NOMO-1 treated with dmso at 0.1 percent for 144 hours (cell line): ENCODE measurements at regions not wholly inside any gene's neighbourhood (a gene's known extent, or its start where the extent isn't known, plus 50 kb on each side); places are given as distances from the start of the nearest gene placed in this dataset.
"Not testable (repeated sequence)": the region's sequence is repeated elsewhere in the genome, so short reads cannot be mapped to it uniquely, and the experiment has no call there.

Experiments
- DNase-seq: peaks from one replicate; lab custom pipeline; 2025; ENCODE audit not compliant: unreplicated experiment; lab: John Stamatoyannopoulos, UW

DNA sequence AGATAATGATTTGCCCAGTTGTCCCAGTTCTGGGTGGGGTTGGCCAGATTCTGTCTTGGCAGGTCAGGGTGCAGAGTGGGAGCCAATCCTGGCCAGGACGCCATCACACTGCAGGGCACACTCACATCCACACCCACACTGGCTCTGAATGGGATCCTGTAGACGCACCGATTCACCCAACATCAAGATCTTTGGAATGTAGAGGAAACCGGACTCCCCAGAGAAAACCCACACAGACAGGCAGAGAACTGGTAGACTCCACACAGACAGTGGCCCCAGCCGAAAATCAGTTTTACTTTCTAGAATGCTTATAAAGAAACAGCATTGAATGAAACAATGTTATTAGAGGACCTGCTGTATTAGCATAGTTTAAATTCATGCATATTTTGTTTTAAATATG lies 343.1 kb upstream of the DAB2 start:
- no peak for DNase-seq

DNA sequence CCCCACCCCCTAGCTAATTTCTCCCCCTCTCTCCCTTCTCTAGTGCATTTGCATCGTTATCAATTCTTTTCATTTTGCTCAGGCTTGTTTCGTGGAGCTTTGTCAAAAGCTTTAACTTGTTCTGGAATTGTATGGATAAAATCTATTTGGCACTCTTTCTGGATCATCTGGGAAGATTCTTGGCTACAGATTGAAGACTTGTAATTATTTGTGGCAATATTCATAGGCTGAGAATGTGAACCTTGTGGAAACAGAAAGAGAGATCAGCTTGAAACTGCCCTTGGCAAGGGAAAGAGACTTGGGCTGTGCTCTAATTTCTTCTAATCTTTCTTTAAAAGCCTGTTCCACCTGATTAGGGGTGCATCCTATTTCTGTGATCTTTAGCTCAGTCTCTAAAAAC lies 340.6 kb upstream of the DAB2 start:
- DNase-seq = no peak

DNA sequence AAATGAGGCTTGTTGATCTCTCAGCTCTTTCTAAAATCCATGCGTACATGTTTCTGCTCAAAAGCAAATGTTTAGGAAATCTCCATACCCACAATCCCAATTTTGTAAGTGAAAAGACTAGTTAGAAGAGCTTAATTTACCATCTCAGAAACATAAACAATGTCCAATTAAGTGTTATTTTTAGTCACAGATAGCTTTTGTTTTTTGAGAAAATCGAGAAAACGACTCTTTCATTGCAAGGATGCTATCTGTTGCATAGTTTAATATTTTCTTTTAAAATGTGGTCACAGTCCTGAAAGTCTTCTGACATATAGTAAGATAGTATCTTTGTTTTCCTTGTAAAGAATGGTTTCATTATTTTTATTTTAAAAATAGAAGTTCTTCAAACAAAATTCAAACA lies 338.0 kb upstream of the DAB2 start:
- DNase-seq = no peak

DNA sequence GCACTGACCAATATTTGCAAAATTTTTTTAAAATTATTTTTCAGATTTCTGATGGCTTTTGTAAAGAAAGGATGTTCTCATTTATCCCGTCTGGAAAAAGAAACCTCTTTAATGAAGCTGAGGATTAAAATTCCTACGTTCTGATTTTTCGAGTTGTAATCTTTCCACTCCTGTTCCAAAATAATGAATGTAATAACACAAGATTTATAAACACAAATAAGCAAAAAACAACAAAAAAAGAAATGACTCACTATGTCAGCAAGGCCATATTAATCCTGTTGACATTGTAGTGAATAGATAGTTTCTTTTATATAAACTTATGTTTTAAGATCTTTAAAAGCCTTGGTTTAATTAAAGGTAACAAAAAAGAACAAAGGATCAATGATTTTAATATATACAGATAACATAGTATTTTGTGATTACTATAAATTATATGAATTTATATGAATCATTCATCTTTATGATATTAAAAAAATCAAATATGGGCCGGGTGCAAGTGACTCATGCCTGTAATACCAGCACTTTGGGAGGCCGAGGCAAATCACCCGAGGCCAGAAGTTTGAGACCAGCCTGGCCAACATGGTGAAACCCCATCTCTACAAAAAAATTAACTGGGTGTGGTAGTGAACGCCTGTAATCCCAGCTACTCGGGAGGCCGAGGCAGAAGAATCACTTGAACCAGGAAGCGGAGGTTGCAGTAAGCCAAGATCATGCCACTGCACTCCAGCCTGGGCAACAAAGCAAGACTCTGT lies 336.6 kb upstream of the DAB2 start:
- DNase-seq = no peak

DNA sequence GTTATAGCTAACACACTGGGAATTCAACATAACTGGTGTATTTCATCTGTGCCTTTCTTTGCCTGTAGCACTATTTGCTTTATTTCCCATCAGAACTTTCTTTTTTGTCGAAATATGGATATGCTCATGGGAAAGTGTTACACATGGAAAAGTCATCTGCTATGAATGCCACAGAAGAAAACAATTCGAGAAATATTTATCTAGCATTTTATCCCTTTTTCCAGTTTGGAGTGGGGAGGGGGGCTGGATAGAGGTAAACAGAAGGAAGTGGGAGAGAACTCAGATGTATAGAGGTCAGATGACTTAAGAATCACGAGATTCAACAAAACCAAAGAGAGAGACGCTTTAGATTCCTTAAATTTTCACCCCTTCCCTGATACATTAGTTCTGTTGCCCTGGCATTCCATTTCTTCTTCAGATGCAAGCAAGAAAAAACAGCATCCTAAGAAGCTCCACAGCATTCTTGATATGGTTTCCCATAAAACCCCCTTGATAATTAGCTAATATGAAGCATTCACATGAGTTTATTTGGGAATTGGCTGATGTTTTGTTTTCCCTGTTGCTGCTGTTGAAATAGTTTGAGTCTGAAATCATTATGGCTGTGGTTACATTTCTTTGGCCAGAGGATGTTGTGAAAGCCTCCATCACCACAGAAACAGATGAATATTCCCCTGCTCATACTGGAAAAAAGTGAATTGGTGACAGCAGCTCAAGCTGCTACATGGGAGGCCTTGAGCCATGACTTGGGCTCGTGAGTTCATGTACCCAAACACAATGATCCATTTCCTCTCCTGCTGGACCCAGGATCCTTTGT lies 335.8 kb upstream of the DAB2 start:
- peak; percentile 62 for DNase-seq

DNA sequence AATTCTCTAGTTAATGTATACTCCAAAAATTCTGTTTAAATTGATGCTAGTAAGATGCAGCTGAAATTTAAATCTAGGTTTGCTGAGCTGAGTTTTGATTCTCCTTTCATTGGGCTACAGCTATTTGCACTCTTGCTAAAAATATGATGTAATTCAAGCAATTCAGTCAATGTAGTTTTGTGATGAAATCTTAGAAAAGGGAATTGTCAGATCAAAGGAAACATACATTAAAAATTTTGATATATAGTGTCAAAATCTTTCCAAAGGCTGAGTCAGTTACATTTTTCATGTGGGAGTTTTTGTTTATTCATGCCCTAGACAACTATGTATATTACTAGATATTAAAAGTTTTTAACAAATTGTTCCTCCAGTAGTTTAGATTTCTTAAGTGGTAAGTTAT lies 334.9 kb upstream of the DAB2 start:
- peak; percentile 61 for DNase-seq

DNA sequence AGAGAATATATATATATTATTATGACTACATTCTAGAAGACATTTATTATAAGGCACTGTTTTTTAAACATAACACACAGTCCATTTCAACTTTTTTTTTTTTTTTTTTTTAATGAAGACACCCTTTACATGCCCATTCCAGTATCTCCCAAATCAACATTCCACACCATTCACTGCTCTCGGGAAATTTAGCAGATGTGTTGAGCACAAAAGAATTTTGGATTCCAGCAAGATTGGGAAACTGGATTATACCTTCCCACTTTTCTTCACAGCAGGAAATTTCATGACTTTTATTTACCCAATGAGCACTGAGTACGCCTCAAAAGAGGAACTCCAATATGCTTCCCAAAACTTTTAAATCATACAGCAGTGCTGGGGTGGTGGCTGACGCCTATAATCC lies 333.6 kb upstream of the DAB2 start:
- no peak for DNase-seq

DNA sequence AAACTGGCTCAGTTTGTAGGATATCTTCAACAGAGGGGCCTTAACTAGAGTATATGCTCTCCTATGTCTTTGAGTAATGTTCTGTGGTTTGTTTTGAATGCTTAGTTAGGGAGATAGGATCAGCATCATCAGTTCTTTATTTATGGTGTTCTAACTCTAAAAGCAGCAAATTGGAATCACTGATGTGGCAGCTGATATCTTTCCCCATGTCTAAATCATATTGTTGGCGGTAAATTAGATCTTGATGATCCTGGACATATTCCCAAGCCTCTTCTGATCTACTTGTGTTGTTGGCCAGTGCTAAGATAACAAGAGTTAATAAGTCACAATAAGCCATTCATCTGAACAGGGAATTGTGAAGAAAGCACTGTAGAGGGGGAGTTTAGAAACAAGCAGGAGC lies 332.4 kb upstream of the DAB2 start:
- no peak for DNase-seq

DNA sequence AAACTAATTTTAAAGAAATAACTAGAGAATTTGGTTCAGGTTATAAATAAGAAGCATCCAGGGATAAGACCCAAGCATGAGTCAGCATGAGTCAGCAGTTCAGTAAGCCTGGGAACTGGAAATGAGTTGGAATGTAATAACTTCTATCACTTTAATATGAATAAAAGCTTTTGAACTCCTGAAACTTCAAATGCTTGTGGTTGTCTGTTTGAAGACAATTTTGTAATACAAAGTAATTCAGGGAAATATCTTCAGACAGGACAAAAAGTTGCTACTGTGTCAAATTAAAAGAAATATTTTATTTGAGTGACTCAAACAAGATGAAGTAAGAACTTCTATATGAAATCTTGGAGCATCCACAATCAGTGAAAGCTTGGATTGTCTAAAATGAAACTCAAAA lies 331.2 kb upstream of the DAB2 start:
- DNase-seq = no peak

DNA sequence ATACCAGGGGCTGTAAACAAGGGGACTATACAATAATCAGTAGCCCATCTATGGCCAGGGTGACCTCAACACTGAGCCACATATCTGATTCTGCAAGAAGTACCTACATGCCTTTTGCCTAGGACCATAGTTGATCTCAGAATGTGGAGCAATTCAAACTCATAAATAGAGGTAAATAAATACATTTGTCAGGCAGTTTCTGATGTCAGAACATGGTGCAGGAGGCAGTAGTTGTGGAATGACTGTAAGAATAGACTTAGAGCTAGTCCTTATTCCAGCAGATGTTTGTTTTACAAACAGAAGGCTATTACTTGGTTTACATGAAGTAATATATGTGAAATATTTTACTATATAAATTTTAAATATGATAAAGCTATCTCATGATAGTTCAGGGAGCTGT lies 330.7 kb upstream of the DAB2 start:
- DNase-seq = no peak

DNA sequence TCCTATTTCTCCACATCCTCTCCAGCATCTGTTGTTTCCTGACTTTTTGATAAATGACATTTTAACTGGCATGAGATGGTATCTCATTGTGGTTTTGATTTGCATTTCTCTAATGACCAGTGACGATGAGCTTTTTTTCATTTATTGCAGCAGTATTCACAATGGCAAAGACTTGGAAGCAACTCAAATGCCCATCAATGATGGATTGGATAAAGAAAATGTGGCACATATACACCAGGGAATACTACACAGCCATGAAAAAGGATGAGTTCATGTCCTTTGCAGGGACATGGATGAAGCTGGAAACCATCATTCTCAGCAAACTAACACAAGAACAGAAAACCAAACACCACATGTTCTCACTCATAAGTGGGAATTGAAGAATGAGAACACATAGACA lies 329.0 kb upstream of the DAB2 start:
- DNase-seq = not testable (repeated sequence)

DNA sequence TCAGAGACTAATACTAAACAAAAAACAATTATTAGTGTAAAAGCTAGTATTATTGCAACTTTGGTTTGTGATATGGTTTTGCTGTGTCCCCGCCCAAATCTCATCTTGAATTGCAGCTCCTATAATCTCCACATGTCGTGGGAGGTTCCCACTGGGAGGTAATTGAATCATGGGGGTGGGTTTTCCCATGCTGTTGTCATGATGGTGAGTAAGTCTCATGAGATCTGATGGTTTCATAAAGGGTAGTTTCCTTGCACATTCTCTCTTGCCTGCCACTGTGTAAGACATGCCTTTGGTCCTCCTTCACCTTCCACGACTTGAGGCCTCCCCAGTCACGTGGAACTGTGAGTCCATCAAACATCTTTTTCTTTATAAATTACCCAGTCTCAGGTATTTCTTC lies 325.9 kb upstream of the DAB2 start:
- no peak for DNase-seq

DNA sequence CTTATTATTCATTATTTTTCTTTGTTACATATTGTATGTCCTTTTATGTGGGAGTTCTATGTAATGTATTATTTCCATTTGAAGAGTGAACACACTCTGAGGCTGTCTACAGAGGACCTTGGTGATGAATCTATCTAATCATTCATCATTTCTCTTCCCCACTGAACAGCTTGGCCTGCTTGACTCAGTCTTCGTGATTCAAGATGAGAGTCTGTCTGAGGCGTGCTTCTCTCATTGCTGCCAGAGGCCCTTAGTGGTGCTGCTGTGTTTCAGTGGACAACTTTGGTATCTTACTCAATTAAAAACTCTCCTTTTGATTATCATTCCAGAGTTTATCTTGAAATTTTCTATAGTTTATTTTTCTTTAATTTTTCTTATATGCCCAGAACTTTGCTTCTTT lies 318.1 kb upstream of the DAB2 start:
- DNase-seq = no peak

DNA sequence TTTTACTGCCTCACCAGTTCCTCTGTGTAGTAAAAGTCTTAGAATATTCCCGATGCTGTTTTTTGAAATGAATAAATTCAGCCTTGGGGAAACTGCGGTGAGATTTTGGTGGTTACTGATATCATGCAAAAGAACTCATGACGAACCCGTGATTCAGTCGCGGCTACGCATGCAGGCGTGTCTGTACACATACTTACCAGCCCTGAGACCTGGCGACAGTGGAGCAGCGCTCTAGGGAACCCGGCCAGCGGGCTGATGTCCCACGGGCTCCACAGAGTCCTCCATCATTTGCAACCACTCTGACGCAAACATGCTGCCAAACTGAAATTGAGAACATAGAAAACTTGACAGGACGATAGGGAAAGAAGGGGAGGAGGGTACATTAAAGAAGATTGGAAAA lies 315.6 kb upstream of the DAB2 start:
- DNase-seq = no peak

DNA sequence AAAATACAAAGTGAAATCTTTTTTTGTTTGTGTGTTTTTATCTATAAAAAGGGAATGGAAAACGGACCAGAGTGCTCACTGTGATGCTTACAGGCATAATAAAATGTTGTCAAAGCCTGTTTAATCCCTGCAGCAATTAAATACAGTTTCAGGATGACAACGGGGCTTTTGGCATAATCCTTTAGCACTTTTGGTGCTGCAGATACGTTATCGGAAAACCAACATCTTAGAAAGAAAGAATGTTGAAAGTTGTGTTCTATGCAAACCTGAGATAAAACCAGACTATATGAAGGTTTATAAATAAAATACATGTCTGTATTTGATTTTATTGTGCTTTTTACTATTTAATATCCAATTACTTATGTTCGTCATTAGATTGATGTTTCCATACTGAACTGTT lies 307.4 kb upstream of the DAB2 start:
- no peak for DNase-seq

DNA sequence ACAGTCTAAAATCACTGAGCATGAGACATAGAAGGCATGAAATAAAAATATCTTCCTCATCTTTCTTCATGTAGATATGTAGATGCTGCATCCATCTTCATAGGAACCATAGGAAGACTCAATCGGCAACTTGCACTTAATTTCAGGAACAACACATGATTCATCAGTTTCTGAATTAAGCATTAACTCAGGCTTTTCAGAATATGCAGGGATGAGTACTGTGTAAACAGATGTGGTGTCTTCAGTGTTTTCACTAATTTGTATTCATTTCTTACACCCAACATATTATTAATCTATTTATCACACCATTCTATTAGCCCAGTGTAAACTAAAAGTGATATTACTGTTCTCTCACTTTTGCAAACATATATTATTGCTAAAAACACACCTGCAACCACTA lies 305.9 kb upstream of the DAB2 start:
- no peak for DNase-seq

DNA sequence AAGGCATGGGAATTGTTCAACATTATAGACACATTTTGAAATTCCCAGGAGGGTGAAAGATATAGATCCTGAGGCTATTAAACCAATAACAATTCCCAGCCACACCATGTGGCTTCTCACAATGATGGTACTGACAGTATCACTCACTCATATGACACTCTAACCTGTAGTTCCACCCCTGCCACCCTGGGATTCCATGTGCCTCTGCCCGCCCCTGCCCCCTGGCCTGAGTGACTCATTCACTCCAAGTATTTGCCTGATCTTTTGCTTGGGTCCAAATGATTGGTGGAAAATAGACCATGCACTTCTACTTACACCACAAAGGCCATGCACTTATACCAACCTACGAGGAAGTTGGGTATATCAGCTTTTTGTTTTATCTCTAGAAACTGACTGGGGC lies 305.2 kb upstream of the DAB2 start:
- DNase-seq = no peak

DNA sequence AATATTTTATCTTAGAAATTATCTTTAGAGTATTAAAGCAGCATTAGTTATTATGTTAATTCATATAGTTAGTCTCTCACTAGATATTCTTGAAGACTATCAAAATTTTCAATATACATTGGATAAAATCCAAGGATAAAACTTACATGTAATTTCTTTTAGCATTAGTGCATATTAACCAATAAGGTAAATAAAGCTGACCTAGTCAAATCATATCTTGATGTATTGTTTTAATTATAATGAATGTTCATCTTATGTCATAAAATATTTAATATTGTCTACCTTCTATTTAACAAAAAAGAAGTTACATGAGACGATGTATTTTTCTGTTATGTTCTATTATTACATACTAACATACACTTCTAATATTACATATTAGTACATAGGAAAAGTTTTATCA lies 301.7 kb upstream of the DAB2 start:
- DNase-seq = no peak

DNA sequence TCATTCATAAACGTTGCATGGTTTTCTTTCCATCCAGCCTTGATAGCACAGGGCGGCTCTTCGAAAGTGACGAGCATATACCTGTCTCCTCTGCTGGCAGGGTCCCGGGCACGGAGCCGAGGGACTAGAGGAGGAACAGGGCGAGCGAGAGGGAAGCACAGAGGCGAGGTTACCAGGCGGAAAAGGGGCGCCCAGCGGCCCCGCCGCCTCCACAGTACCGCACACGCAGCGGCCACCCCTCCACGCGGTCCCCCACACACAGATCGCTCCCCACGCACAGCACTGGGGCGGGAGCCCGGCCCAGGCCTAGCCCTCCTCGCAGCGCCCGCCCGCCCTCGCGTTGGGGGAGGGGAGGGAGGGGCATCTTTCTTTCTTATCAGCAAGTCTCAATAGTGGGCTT lies 296.6 kb upstream of the DAB2 start:
- DNase-seq = no peak

DNA sequence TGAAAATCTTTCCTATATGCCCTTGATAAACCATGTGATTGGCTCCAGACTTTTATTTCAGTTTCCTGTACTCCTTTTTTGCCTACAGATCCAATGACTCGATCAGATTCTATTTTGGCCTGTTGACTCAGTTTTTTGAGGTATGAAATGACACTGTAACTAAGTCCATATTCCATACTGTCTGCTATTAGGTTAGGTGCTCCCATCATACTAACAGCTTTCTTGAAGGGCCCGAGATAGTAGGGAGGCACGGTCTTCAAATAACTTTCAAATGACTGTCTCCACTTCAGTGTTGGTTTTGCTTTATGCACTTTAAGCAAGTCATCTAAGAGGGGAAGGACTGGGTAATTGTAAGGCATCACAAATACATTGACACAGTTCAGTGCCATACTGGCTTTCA lies 295.4 kb upstream of the DAB2 start:
- DNase-seq = no peak

DNA sequence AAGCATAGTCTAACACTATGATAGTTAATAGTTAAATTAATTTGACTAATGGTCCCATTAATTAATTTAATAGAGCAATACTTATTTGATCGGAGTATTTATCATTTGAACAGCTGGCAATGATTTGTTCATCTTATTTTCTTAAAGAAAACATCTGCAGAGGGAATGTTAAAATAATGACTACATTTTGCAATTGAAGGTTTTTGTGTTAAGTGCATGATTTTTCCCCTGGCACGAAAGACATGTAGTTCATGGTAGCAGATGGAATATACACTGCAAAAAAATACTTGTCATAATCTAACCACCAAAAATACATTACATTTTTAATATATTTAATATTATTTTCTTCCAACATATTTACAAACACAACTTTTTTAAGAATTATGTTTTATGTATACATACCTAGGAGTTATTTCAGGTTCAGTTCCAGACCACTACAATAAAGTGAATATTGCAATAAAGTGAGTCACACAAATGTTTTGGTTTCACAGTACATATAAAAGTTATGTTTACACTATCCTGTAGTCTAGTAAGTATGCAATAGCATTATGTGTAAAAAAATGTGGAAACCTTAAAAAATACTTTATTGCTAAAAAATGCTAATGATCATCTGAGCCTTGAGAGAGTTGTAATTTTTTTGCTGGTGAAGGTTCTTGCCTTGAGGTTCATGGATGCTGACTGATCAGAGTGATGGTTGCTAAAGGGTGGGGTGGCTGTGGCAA lies 292.6 kb upstream of the DAB2 start:
- DNase-seq = no peak

DNA sequence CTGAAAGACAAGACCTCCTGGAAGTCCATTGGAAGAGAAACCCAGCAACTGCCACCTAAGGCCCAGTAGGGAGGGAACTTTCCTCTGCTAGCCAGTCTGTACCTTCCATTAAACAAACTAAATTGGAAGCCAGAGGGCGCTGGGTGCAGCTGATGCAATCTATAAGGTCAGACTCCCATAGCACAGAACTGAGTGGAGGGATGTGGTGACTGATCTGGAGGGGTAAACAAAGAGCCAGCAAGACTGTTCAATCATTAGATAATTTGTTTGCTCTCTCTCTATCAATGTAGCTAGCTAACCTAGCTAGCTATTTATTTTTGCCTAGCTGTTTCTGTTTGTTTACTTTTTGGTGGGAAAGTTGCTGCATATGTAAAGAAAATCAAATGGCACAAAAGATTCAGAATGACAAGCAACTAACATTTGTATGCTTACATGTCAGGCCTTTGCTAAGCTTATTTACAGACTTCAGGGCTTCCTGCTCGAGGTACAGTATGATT lies 291.8 kb upstream of the DAB2 start:
- peak; percentile 49 for DNase-seq
